Stimulated activated CD4-positive, alpha-beta T cell treated with anti-CD3 and anti-CD28 coated beads, TNF-alpha, amount 100 ng/mL, for 4 hours (primary cell): ENCODE measurements at regions not wholly inside any gene's neighbourhood (a gene's known extent, or its start where the extent isn't known, plus 50 kb on each side); places are given as distances from the start of the nearest gene placed in this dataset.
"Not testable (repeated sequence)": the region's sequence is repeated elsewhere in the genome, so short reads cannot be mapped to it uniquely, and the experiment has no call there.

Experiments
- DNase-seq, 3 experiments: peaks; one replicate each; pipeline ENCODE4 v3.0.0-alpha.2; 2020; ENCODE audit warnings: low read depth in 3 of 3

DNA sequence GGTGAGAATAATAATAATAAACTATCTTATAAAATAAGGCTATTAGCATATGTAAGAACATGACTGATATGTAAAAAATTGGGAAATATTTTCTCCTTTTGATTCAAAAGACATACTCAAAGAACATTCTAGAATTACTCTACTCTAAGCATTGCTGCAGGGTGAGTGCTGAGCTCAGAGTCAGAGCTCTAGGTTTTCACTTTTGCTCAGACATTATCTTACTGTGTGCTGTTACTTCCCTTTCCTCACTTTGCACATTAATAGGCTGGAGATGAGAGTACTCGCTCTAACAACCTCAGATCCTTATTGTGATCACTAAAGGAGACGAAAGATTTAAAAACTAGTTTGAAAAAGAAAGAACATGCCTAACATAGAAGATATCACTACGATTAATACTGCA is 99.4 kb upstream of the C9orf72 start:
- DNase-seq, result no peak

DNA sequence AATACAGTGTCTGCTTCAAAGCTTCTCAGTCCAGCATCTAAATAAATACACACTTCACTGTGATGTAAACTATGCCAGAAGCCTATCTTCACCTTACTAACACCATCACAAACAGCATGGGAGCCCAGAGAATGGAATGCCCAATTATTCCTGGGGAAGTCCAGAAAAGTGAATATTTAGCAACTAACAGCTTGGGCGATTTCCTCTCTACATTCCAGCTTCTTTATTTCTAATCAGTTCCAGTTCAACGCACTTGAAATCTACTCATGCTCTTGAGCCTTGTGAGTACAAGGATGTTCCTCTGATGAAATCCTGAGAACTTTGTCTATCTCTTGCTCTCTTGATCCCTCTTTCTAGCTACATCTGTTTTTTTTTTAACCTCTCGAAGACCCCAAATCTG is 100.4 kb upstream of the C9orf72 start:
- DNase-seq, result no peak

DNA sequence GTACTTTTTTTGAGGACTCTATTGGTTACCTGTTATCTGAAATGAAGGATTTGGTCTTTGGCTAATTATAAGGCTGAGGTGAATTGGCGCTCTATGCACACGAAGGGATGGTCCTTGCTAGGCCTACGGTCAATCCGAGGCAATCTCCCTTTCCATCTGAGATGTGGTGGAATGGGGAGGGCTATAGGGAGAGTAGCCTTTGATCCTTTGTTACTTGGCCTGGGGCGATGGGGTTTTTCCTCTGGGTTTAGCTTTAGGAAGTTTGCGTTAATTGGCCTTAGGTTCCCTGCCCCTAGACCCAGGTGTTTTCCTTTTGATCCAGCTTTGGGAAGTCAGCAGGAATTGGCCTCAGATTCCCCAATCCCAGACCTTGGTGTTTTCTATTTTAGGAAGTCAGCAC is 102.1 kb upstream of the C9orf72 start:
- DNase-seq, result no peak

DNA sequence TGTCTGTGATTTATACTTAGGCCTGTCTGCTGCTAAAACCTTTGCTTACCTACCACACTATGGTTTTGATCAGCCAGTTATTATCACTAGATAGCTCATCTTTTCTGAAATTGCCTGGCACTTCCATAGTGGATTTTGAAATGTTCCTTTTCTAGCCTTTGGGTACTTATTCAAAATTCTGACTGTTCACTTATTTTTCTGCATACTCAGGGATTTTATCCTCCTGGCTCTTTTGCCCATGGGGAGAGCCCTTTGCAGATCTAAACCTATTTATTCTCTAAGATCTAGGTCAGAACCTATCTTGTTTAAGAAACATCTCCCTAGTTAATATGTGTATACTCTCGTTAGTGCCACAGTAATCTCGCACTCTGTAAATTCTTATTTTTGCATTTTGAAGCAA is 103.5 kb upstream of the C9orf72 start:
- no peak for DNase-seq

DNA sequence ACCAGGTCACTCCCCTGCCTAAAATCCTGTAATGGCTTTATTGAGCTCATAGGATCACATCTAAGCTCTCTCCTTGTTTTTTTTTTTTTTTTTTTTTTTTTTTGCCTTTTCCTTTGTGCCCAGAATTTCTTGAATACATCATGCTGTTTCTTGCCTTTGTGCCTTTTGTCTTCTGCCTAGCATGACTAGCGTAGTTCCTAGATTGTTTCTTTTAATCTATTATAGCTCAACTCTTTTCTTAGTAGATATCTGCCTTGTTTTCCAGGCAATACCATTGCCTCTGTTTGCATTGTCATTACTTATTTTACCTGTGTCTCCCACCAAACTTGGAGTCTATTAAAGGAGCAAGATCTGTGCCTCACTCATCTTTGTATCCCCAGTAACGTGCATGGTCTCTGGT is 106.1 kb upstream of the C9orf72 start:
- no peak for DNase-seq

DNA sequence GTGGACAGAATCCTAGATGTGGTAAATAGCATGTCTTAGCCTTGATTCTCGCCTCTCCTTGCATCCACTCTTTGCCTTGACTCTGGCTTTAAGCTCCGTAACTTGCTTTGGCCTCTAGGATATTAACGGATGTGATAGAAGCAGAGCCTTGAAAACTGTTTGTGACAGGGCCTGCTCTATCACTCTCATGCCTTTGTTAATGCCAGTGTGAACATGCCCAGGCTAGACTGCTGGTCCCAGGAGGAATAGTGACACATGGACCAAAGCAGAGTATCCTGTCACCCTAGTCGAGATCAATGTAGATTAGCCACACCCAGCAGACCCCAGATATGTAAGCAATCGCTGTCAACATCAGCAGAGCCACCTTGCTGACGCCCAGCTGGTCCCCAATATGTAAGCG is 109.9 kb upstream of the C9orf72 start:
- no peak for DNase-seq

DNA sequence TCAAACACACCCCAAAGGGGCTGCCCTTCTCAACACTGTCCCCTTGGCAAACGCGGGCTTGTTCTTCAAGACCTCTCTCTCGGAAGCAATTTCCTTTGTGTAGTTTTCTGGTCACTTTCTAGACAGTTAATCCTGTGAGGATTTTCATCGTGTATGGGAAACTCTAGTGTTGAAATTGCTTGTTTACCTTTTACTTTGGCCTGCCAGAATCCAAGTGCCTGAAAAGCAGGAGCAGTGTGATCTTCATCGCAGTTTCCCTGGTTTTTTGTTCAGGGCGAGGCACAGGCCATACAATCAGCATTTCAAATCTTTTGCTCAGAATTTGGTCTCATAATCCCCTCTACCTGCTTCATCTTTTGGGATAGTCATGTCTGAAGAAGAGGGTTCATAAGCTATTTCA is 115.7 kb upstream of the C9orf72 start:
- no peak for DNase-seq

DNA sequence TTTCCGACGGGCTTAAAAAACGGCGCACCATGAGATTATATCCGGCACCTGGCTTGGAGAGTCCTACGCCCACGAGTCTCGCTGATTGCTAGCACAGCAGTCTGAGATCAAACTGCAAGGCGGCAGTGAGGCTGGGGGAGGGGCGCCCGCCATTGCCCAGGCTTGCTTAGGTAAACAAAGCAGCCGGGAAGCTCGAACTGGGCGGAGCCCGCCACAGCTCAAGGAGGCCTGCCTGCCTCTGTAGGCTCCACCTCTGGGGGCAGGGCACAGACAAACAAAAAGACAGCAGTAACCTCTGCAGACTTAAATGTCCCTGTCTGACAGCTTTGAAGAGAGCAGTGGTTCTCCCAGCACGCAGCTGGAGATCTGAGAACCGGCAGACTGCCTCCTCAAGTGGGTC is 117.5 kb upstream of the C9orf72 start:
- not testable (repeated sequence) for DNase-seq

DNA sequence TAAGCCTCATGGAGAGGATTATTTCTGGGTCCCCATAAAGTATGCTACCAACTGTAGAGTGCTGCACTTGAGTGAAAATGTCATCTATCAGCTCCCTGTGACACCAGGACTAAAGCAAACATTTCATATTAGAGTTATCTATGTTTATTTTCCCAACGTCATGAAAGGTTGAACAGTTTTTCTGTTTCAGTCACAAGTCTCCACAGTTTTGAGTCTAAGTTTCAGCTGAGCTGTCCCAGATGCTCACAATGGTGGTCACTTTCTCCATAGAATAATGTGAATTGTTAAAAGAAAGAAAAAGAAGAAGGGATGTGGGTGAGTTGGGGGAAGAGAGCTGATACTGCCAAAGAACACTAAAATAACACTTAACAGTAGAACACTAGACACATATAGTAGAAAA is 126.3 kb upstream of the C9orf72 start:
- DNase-seq, result no peak

DNA sequence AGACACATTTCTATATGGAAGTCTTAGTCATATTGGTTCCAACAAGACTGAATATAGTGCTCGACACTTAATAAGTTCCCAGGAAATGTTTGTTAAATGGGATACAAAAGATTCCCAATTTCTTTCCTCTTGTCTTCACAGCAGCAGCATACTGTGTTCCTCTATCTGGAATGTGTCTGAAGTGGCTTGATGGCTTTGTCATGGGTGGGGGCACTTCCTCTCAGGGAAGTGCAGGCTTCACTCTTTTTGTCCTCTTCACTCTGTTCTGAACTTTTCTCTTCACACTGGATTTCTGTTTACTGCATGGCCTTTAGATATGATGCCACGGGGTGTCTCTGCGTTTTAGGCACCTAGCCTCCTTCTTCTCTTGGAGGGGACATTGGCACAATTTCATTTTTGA is 127.7 kb upstream of the C9orf72 start:
- DNase-seq, result no peak

DNA sequence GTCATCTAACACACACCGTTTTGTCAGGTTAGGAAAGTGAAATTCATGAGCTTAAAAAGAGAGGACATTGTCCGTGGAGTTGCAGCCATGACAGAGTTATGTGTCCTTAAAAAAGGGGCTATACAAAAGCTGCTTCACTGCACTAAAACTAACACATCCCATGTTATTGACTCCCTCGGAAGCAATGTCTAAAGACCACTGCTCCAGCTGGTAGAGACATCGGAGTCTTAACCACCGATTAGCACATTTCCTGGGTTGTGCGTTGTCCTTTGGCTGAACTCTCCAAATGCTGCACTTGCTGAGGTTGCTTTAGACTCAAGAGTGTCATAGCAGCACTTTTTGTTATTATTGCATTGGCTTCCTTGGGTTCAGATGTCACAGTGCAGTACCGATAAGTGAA is 128.3 kb upstream of the C9orf72 start:
- no peak for DNase-seq

DNA sequence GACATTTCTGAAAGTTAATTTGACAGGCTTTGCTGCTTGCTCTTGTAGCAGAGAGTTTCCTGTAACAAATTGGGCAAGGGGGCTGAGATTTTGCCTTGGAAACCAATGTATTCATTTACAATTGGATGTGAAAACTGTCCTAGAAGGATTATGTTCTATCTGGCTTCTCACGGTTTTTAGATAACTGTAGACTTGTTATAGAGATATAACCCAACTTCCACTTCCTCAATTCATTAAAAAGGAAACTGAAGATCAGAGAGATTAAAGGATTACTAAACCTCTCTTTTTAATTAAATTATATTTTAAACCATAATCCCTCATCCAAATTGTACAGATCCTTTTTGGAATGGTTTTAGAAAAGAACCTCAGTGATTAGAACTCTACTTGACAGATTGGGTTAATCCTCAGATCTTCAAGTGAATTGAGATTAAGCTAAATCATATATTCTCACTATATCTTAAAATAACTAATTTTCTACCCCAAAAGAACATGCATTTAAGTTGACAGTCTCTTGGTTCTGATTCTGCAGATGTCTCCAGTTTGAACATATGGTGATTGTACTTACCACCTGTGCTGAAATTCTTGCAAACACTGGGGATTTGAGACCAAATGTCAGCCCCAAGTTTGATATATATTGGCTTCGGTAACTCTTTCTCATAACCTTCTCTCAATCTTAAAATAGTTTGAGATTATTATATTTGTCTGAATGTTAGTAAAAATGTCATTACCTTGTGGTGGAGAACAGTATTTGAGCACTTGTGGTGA is 130.1 kb upstream of the C9orf72 start:
- DNase-seq, result no peak

DNA sequence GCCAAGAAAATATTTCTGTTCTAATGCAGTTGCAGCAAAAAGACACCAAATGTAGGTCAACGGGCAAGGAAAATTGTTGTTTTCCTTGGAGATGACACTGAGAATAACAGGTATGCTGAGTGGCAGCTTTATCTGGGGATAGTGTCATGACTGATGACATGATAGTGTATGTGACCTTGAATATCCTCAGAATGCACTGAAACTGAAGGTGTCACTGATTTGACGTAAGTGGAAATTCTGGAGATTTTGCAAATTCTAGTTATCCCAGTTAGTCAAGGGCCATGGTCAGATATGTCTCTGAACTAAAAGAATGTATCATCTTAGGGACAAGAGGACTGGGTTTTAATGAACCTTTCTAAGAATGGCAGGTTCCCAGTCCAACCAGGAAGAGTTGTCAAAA is 138.0 kb upstream of the C9orf72 start:
- no peak for DNase-seq

DNA sequence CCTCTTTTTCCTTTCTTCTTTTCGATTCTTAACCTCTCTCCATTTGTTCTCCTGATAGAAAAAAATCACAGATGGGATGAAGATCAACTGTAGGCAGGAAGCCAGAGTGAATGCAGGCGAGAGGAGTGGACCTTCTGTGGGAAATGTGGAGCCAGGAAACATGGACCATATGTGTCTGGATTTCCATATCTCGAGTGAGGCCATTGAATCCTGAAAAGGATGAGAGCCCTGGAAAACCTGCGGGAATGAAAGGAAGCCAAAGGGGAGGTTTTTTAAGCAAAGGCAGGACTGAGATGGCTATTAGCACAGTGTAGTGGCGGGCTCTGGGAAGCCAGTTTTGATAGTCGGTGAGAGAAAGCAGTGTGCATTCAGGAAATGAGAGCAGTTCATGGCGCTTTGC is 139.5 kb upstream of the C9orf72 start:
- no peak for DNase-seq

DNA sequence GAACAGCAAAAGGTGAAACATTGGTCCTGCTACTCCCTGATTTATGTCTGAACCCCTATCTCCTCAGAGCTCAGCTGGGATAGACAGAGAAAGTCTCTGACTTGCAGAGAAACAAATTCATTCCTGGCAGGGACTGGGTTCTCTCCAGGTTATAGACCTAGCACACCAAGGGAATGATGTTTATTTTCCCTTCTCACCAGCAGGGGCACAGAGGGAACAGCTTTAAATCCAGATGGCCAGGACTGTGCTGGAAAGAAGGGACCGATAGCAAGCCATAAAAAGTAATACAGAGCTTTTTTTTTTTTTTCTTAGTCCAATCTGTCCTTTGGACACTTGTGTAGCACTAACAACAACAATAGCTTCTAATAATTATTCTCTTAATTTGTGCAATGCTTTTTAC is 141.1 kb upstream of the C9orf72 start:
- no peak for DNase-seq

DNA sequence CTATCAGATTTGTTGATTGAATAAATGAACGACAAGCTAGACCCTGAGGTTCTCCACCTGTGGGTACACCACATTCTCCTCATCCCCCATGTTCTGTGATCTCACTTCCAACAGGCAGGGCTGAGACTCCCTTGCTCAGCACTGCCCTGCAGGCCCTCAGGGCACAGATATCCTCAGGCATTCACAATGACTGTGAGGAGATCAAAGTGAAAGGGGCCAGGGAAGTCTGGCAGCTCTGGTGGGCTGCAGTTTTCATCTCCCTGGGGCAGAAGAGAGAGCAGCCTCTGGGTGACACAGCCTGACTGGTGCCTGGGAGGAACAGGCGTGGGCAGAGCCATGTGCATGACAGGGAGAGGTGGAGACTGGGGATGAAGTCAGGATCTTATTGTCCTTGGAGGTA is 142.4 kb upstream of the C9orf72 start:
- DNase-seq, result no peak

DNA sequence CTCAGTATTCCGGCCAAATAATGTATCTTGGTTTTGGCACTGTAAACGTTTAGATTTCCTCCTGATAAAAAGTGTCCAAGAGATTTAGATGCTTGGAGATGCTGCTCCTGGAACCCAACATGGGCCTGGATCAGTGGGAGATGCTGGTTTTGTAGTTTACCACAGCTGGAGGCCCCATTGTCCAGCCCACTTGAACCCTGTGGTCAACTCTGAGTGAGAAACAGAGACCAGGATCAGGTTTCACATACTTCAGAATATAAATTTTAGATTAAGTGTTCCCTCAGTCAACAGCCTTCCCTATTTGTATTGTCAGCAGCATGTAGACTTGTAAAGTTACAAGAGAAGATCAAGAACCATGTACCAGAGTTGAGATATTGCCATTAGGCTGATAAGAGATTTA is 144.7 kb upstream of the C9orf72 start:
- no peak for DNase-seq

DNA sequence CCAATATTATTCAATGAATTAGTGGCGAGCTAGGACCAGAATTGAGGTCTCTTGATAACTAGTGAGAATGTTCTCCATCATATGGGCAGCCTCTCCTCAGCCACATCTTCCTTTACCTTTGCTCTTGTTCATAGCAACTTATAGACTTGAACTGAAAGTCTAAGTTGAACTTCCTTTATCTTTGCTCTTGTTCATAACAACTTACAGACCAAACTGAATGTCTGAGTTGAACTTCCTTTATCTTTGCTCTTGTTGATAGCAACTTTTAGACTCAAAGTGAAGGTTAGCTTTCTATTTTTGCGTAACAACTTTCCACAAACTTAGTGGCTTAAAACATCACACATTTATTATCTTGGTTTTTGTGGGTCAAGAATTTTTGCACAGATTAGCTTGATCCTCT is 146.4 kb upstream of the C9orf72 start:
- no peak for DNase-seq

DNA sequence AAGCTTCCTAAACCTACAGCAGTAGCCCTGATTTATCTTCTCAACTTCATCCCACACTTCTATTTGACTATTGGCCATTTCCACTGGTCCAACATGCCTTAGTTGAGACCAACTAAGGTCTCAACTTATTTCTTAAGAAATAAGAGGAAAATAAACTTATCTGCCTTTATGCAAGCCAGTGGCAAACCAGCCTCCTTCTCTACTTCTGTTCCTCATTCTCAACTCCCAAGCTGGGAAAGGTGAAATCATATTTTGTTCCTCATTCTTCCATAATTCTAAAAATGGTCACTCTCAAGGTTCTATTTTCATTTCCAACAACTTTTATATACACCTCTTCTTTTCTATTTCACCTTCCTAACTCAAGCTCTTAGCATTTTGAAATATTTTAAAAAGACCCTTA is 149.6 kb upstream of the C9orf72 start:
- no peak for DNase-seq

DNA sequence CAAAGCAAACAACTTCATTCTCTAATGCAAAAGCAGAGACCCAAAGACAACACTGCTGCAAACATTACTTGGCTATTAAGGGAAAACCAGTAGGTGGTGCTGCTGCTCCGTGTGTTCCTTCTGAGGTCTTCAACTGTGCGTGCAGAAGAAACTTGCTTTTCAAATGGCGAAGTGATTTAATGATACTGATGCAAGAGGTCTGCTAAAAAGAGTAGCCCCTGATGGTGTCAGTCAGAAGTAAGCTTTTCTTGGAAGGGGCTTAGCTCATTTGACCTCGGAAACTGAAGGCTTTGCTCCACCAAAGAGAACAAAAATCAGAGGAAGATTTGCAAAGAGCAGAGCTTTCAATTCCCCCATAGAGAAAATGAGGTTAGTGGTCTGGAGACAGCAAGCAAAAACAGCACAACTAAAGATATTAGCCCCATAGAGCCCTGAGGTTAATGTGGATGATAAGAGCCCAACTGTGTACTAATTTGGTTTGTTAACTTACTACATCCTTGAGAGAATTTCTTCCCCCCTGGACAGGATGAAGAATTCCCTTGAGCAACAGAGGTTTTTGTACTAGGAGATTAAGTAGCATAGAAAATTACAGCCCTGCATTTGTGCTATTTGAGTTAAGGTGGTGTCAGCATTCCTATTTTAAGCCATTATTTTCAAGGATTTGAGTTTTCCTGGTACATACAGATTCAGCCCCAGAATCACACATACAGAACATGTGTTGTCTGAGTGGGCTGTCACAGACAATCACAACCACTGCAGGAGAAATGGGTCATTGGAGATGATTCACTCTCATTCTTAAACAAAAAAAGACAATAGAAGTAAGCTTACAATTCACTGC is 153.2 kb upstream of the C9orf72 start:
- no peak for DNase-seq

DNA sequence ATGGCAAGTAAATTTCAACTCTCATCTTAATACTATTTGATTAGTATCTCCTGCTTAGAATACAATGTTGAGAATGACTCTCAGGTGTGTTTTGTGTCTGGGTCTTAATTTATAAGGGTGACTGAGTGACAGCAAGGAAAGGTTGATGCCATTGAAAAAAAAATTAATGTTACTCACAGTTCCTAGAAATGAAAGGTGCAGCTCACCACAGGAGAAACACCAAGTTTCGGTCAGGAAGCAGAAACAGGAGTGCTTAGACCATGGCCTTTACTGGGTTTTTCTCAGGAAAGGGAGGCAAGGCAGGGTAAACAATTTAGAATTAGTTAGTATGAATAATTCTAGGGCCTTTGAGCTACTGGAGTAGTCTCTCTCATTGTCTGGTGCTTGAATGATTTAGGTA is 159.2 kb upstream of the C9orf72 start:
- DNase-seq, result no peak

DNA sequence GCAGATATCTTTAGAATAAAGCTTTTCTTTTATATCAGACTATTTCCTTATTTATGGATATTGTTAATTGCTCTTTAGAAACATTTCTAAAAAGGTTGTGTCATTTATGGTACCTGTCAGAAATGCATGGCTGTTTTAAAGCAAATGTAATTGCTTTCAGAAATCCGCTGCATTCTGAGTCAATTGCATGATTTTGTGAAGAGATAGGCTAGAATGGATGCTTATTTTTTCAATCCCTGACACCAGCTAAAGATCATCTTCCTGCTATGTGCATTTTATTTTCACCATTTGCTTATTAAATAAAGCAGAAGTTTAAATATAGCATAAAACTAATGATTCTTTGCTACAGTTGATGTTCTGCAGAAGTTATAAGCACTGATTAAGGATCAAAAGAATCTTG is 170.2 kb upstream of the C9orf72 start:
- DNase-seq, result no peak

DNA sequence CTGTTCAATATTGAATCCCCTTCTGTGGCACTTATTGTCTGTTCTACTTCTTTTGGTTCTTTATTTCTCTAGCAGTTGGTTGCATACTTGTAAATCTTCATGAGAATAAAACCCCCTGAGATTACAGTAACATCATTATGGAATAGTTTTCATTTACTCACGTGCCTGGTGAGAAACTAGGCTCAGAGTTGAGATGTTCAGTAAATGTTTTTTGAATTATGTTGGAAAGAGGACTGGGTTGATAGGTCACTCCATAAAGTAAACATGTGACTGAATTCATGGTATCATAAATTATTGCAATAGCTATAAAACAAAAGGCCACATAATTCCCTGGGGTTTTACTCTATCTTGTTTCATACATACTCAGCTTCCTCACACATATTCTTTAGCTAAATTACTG is 174.2 kb upstream of the C9orf72 start:
- DNase-seq, result no peak

DNA sequence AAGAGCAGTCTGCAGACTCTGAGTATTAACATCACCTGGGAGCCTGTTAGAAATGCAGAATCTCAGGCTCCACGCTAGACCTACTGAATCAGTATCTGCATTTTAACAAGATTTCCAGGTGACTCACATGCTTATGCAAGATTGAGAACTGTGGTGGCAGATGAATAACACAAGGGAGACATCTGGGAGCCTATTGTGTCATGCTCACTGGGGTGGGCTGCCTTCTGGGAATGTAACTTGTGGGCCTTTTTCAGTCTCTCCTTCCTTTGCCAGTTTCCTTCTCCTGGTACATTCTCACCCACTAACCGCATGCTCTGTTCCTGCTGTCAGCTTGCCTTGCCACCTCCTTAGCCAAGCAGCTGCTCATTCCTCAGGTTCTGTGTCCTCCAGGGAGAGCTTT is 176.6 kb upstream of the C9orf72 start:
- DNase-seq, result no peak
